HK-2 (cell line): ENCODE measurements at regions not wholly inside any gene's neighbourhood (a gene's known extent, or its start where the extent isn't known, plus 50 kb on each side); places are given as distances from the start of the nearest gene placed in this dataset.
A peak's percentile ranks its signal among the peaks of the same experiment; 100 is the strongest.
"Not testable (repeated sequence)": the region's sequence is repeated elsewhere in the genome, so short reads cannot be mapped to it uniquely, and the experiment has no call there.

ENCODE experiments used
- DNase-seq: peaks from one replicate; pipeline ENCODE4 v3.0.0-alpha.2; 2018; ENCODE audit not compliant: unreplicated experiment

DNA sequence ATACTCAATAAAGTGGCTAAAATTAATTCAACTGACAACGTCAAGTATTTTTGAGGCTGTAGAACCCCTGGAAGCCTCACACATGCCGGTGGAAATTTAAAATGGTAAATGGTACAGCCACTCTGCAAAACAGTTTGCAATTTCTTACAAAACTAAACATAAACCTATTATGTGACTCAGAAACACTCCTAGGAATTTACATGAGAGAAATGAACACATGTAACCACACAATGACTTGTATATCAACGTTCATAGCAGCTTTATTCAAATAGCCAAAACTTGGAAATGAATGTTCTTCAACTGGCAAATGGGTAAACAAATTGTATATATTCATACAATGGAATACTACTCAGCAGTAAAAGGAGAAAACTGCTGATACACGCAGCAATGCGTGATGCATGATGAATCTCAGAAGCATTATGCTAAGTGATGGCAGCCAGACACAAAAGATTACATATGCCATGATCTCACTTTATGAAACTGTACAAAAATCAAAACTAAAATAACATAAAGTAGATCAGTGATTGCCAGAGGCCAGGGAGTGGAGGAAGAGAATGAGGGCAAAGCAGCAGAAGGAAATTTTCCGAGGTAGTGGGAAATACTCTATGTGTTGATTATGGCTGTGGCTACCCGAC lies 112.5 kb downstream of the FAM50B start:
- DNase-seq, result no peak

DNA sequence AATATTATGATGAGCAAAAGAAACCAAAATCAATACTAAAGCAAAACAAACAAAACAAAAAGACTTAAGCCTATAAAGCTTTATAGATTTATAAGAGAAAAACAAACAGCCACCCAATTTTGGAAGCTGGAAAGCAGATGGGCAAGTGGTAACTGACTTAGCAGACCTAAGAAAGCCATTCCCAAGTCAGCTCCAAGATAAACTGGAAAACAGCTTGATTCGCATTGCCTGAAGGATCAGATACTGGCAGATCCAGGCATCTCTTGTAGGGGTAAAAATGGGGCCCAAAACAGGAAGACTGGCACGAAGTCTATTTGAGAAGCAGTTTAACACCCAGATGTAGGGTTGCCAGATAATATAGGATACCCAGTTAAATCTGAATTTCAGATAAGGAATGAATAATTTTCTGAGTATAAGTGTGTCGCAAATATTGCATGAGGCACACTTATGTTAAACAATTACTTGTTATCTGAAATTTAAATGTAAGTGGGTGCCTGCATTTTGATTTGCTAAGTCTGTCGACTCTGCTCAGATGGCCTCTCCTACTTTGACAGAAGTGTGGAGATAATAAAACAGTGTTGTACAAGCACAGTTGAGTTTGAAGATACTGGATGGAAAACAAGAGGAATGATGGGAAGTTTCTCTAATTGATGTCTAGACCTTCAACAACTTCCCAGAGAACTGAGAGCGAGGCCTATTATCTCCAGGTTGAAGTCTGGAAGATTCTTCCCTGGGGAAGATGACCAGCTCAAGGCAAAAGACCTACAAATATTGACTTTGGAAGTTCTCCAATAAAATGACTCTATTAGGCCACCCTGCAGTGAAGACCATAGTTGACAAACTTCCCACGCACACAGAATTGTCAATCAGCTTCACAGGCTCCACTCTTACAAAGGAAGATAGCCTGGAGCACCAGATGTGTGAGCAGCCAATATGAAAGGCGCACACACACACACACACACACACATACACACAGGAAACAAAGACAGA lies 113.4 kb downstream of the FAM50B start:
- DNase-seq, result no peak

DNA sequence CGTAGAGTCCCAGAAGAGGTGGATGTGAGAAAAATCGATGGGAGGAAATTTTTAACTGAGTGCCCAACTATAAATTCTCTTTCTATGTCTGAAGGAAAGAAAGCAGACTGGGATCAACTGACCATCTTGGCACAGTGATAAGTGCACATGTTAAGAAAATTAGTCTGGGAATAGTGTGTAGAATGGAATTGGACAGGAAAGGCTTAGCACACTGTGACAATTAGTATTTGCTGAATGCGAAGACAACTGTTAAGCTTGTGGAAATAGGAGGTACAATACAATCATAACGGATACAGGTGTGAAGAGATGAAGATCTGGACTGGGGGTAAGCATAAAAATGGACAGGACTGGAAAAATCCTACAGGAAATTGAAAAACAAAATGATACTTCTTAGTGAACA lies 114.3 kb downstream of the FAM50B start:
- DNase-seq, result no peak

DNA sequence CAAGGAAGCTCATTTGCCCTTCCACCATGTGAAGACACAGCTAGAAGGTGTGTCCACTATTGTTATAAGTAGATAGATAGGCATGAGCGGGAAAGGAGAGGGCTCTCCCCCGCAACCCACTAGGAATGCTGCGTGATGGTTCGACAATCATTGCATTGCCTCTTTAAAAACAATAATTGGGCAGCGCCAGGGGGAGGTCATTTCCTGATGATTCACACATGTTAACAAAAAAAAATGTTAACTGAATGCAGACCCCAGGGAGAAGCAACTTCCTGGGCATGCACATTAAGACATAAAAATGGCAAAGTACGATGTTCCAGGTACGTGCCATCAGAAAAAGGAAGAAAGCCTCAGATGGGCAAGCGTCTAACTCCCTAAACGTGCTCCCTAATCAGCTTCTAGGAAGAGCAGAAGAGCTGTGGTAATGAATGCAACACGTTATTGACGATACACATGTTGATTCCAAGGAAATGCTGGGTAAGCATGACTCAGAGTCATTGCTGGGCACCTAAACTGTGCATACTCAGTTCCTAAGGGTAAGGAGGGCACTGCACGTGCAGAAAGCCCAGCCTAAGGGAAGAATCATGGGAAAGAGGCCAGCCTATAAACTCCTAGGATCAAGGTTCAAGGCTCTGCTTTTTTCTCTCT lies 113.7 kb downstream of the FAM217A start:
- no peak for DNase-seq

DNA sequence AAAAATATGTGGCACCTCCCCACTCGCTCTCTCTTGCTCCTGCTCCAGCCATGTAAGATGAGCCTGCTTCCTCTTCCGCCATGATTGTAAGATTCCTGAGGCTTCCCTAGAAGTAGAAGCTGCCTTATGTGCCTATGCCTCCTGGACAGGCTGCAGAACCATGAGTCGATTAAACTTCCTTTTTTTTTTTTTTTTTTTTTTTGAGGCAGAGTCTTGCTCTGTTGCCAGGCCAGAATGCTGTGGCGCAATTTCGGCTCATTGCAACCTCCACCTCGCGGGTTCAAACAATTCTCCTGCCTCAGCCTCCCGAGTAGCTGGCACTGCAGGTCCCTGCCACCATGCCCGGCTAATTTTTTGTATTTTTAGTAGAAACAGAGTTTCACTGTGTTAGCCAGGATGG lies 112.5 kb downstream of the FAM217A start:
- DNase-seq, result no peak

DNA sequence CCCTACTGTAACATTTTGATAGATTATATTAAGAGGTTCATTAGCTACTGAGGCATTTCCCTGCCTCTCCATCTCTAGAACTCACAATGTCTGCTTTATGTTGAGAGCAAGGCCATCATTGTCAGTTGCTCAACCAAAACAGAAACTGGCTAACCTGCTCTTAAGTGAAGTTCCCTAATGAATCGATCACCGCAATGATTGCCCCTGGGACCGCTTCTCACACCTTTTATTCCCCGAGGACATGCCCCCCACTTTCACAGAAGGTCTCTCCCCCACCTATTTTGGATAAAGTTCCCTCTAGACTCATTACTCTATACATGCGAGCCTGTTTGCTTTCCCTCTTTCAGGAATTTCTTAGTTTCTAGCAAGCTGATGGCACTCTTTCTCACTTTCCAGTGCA lies 108.8 kb downstream of the FAM217A start:
- DNase-seq, result no peak

DNA sequence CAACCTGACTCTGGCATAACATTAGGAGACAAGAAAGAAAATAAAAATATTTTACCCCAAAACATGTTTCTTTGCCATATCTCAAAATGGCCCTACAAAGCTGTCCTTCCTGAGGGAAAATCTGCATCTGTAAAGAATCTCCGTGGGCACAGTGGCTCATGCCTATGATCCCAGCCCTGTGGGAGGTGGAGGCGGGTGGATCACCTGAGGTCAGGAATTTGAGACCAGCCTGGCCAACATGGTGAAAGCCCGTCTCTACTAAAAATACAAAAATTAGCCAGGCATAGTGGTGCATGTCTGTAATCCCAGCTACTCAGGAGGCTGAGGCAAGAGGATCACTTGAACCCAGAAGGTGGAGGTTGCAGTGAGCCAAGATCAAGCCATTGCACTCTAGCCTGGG lies 105.8 kb downstream of the FAM217A start:
- not testable (repeated sequence) for DNase-seq

DNA sequence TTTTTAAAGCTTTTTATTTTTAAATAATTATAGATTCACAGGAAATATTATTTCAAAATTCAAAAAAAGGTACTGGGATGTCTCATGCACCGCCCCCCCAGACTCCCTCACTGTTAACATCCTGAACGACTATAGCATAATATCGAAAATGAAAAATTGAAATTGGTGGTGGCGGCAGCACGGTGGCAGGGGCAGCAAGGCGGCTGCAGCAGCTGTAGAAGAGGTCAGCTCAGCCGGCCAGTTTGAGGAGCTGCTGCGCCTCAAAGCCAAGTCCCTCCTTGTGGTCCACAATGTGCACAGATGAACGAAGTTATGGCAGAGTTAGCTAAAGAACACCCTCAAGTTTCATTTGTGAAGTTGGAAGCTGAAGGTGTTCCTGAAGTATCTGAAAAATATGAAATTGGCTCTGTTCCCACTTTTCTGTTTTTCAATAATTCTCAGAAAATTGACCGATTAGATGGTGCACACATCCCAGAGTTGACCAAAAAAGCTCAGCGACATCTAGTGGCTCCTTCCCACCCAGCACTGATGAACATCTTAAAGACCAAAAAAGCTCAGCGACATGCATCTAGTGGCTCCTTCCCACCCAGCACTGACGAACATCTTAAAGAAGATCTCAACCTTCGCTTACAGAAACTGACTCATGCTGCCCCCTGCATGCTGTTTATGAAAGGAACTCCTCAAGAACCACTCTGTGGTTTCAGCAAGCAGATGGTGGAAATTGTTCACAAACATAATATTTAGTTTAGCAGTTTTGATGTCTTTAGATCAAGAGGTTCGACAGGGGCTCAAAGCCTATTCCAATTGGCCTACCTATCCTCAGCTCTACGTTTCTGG lies 100.8 kb downstream of the FAM217A start:
- peak; percentile 9 for DNase-seq

DNA sequence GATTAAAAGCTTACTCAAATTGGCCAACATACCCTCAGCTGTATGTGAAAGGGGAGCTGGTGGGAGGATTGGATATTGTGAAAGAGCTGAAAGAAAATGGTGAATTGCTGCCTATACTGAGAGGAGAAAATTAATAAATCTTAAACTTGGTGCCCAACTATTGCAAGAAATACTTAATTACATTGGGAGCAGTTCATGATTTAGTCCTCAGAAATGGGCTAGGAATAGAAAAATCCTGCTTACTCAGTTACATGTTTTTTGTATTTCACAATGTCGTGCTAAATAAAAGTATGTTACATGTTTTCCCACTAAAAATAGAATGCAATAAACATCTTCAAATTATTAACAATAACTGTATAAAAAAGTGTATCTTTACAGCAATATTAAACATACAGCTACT lies 100.0 kb downstream of the FAM217A start:
- not testable (repeated sequence) for DNase-seq

DNA sequence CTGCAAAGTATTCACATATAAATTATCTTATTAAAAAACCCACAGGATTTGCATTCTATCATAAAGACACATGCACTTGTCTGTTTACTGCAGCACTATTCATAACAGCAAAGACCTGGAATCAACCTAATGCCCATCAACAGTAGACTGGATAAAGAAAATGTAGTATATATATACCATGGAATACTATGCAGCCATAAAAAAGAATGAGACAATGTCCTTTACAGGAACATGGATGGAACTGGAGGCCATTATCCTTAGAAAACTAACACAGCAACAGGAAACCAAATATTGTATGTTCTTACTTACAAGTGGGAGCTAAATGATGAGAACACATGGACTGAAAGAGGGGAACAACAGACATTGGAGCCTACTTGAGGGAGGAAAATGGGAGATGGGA lies 97.0 kb downstream of the FAM217A start:
- no peak for DNase-seq

DNA sequence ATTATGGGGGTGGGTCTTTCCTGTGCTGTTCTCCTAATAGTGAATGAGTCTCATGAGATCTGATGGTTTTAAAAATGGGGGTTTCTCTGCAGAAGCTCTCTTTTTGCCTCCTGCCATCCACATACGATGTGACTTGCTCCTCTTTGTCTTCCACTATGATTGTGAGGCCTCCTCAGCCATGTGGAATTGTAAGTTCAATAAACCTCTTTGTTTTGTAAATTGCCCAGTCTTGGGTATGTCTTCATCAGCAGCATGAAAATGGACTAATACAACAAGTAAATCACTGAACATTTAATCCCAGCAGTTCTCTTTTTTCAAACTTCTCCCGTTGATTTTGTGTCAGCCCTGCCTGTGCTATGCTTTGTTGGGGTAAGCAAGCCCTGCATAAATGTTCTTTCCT lies 95.2 kb downstream of the FAM217A start:
- DNase-seq, result no peak

DNA sequence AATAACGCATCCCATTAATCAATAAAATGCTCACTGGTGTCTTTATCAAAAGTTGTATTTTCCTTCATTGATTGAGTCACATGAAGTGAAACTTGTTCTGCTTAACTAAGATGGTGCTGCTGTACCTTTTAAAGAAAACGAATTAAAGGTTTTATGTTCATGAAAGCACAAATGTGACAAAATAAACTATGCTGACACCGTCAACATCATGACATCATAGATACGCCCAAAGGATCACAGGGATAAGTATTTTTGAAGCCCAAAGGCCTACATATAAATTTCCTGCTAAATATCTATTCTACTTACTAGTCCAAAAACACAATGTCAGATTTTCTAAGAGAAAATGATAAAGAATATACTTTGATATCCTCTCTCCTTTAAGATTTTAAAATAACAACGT lies 94.4 kb downstream of the FAM217A start:
- no peak for DNase-seq

DNA sequence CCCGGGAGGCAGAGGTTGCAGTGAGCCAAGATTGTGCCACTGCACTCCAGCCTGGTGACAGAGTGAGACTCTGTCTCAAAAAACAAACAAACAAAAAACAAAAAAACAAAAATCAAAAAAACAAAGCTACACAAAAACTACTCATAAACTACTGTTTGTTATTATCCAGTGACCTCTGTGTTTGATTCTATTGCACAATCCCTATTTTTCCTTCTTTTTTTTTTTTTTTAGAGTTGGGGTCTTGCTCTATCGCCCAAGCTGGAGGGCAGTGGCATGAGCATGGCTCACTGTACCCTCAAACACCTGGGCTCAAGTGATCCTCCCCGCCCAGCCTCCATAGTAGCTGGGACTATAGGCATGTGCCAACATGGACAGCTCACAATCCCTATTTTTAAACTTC lies 92.7 kb downstream of the FAM217A start:
- DNase-seq, result no peak

DNA sequence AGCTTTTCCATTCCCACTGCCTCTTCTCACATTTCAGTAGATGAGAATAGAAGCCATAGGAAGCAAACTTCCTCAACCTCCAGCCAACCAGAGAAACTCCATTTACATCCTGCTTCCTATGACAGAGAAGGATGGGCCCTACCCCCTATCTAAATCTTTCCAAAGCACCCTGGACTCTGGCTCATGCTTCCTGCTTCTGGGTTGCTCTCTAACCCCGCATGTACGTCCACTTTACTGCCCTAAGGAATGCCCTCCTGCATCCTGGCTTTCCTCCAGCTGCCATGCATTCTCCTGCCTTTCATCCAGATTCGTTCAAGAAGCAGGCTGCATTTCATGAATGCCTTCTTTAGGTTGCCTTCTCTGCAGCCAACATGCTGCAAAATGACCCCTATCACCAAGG lies 91.9 kb downstream of the FAM217A start:
- DNase-seq, result no peak

DNA sequence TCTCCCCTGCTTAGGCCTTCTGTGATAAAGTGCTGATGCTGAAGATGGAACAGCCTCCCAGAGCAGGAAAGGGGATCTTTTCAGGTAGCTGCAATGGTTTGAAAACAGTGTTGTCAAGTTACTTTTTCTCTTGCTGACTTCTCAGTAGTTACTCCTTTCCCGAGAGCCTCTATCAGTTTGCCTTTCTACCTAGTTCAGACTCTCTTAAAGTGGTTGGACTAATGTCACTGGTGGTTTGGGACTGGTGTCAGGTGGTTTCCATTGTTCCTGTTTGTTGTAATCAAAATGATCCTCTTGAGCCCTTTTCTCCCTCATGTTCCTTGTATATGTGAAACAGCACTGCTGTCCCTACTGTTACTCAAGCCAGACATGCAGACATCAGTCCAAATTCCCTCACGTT lies 91.4 kb downstream of the FAM217A start:
- DNase-seq, result no peak

DNA sequence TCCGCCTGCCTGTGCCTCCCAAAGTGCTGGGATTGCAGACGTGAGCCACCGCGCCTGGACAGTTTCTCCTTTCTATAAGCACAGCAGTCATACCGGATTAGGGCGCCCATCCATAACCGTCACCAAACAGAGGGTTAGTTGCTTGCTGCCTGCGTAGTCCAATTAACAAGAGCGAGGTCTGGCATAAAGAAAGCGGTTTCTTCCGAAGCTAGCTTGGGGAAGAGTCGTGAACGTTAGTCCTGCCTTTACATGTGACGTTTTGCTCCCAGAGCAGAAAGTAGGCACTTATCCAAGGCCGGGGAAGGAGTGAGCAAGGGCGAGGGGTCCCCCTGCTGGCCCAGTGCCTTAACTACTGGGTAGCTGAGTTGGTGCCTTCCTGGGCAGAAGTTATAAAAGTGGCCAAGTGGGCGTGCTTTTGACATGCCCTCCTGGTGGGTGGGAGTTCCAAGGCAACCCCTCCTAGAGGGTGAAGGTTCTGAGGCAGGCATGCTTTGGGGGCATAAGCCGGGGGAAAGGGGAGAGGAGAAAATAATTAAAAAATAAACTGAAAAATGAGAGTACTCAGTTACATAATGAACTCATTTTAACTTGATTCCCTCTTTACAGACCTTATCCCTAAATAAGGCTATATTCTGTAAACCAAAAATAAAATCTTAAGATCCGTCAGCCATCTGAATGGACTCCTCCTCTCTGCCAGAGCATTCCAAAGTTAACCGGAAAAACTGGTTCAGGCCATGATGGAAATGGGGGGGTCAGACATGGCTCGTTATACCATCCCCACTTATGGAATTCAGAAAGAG lies 88.0 kb downstream of the FAM217A start:
- peak; percentile 83 for DNase-seq

DNA sequence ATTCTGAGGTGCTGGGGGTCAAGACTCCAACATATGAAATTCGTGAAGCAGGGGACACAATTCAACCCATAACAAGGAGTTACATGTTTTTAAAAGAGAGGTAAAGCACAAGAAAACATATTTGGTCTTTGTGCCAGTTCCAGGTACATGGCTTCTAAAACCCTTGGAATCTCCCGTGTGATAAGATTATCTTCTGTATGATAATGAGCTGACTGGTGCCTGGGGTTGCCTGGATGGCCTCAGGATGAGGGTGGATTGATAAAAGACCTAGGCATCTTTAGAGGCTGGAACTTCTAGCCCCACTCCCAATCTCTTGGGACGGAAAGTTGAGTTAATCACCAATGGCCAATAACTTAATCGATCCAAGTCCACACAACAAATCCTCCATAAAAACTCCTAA lies 87.0 kb downstream of the FAM217A start:
- no peak for DNase-seq

DNA sequence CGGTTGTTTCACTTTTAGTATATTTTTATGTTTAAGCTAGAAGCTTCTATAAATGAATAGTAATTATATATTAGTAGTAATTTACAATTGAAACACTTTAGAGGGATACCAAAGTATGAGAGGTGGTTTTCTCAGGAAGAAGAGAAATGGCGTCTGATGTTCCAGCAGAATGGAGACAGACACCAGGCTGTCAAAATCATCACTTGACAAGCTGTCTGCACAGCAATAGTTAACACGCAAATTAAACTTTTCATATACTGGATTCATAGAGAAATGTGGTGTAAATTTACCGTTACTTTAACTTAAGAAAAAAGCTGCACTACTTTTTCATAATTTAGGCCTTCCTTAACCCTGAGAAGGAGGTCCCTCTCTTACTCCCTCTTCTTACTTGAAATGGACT lies 82.6 kb downstream of the FAM217A start:
- DNase-seq, result no peak

DNA sequence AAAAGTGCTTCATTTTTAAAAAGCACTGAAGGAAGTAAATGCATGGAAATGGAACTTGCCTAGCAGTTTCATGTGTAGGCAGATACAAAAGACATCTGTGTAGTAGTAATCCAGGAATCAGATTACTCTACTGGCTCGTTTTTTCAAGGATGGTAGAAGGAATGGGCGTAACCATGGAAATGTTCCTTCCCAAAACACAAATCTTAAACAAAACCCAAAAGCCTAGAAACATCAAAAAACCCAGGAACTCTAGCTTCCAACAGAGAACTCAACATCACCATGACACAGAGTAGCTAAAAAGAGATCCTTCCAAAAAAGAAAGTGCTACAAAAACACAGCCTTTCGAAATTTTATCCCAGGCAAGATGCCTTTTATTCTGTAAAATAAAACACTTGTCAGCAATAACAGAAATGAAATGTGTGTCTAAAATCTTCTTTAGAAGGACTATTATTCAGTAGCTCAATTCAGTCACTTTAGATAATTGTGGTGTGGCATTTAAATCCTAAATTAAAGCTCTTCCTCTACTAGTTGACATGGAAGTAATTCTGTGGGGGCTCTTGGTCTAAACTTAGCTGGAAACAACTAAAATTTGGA lies 81.7 kb downstream of the FAM217A start:
- no peak for DNase-seq

DNA sequence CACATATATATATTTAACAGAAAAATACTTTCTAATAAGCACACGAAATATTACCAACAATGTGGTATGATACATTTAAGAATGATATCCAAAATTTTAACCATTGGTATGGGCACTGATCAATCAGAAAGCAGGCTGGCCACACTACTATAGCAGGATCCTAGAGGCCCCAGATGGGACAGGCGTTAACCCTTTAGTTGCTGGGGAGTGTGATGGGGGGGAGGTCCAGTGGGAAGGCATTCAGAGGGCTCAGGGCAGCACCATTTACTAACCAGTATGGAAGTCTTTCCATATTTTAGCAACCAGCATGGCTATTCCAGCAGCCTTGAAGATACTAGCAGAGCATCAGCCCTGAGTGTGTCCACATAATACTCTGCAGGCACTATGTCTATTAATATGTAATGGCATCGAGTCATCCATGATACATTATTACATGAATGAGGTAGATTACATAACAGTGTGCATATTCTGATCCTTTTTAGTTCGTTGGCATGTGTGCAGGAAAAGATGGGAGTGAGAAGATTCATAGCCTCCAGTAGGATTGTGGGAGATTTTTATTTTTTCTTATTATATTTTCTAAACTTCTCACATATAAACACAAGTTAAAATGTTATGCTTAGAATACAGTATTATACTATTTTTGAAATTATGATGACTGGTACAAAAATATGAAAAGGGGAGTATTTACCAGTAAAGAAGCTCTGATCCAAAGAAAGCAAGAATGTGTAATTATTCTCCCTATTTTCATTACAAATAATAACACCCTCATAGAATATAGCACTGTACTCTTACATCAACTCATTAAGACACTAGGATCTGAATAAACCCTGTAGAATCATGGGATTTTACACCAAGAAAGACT lies 78.9 kb downstream of the FAM217A start:
- no peak for DNase-seq
